PC-3 (cell line): ENCODE measurements at regions not wholly inside any gene's neighbourhood (a gene's known extent, or its start where the extent isn't known, plus 50 kb on each side); places are given as distances from the start of the nearest gene placed in this dataset.

ENCODE experiments used
- ATAC-seq: fragments of 200-7000 bp; cut with Tn5 transposase; 2 replicates; pipeline ENCODE4 v1.9.1; 2020; ENCODE audit warnings: mild to moderate bottlenecking, moderate library complexity
- BruUV-seq: library from RNA; stranded (reverse); fragments of 400-500 nt; replicated peaks from 2 replicates; lab custom pipeline; 2021; lab: Mats Ljungman, UMichigan
- CTCF ChIA-PET: fragments of 300-600 bp; sonication (Branson Sonifier 250); formaldehyde crosslinking; loops from one replicate; lab custom pipeline; 2022; ENCODE audit warnings: antibody characterized with exemption; lab: Charles Lee
- POLR2A ChIA-PET: fragments of 300-600 bp; sonication (Branson Sonifier 250); formaldehyde crosslinking; loops from one replicate; lab custom pipeline; 2022; ENCODE audit warnings: antibody characterized with exemption; ENCODE audit not compliant: unreplicated experiment; lab: Charles Lee
- DNase-seq: peaks from one replicate; pipeline ENCODE4 v3.0.0-alpha.2; 2015
- H2AFZ ChIP-seq: fragments of 300-600 bp; sonication (generic); 2 replicates; pipeline ENCODE4 v1.6.0; 2016; ENCODE audit warnings: antibody characterized with exemption, low read length
- H3F3A ChIP-seq: fragments of 300-600 bp; sonication (generic); one replicate; pipeline ENCODE4 v1.6.0; 2017; ENCODE audit warnings: antibody characterized with exemption, low read length, control low read depth, mild to moderate bottlenecking; ENCODE audit not compliant: unreplicated experiment
- H3K27ac ChIP-seq: fragments of 300-600 bp; sonication (generic); 2 replicates; pipeline ENCODE4 v1.5.1; 2016; ENCODE audit warnings: mild to moderate bottlenecking, low read length
- H3K27me3 ChIP-seq: fragments of 300-600 bp; sonication (generic); 2 replicates; pipeline ENCODE4 v1.6.1; 2016; ENCODE audit warnings: low read length, mixed read lengths
- H3K36me3 ChIP-seq: fragments of 300-600 bp; sonication (generic); 2 replicates; pipeline ENCODE4 v1.6.1; 2016; ENCODE audit warnings: low read depth, mixed run types, low read length, mixed read lengths
- H3K4me1 ChIP-seq: fragments of 300-600 bp; sonication (generic); 2 replicates; pipeline ENCODE4 v1.5.1; 2016; ENCODE audit warnings: low read length; ENCODE audit not compliant: insufficient read depth
- H3K4me2 ChIP-seq: fragments of 300-600 bp; sonication (generic); 2 replicates; pipeline ENCODE4 v1.6.0; 2016; ENCODE audit warnings: low read length
- H3K4me3 ChIP-seq: fragments of 300-600 bp; sonication (generic); 2 replicates; pipeline ENCODE4 v1.5.1; 2016; ENCODE audit warnings: mild to moderate bottlenecking, low read length, mixed read lengths
- H3K79me2 ChIP-seq: fragments of 300-600 bp; sonication (generic); 2 replicates; pipeline ENCODE4 v1.6.1; 2017; ENCODE audit warnings: low read length, mixed read lengths
- H3K9ac ChIP-seq: fragments of 300-600 bp; sonication (generic); 2 replicates; pipeline ENCODE4 v1.6.0; 2016; ENCODE audit warnings: mild to moderate bottlenecking, low read length
- H3K9me2 ChIP-seq: fragments of 300-600 bp; sonication (generic); replicated peaks from 2 replicates; pipeline ENCODE4 v1.6.1; 2016; ENCODE audit warnings: mixed run types, low read length, mixed read lengths
- H3K9me3 ChIP-seq: fragments of 300-600 bp; sonication (generic); 2 replicates; pipeline ENCODE4 v1.6.1; 2016; ENCODE audit warnings: low read length, mixed read lengths
- H4K20me1 ChIP-seq: fragments of 300-600 bp; sonication (generic); 2 replicates; pipeline ENCODE4 v1.6.1; 2016; ENCODE audit warnings: low read length, mixed read lengths
- CTCF ChIP-seq: fragments of 300-600 bp; sonication (generic); conservative IDR thresholded peaks from 2 replicates; pipeline ENCODE4 v1.5.1; 2017; ENCODE audit warnings: antibody characterized with exemption, low read depth, mild to moderate bottlenecking, low read length
- EZH2 ChIP-seq: fragments of 300-600 bp; sonication (generic); IDR thresholded peaks from one replicate; pipeline ENCODE4 v1.6.1; 2017; ENCODE audit warnings: antibody characterized with exemption, mild to moderate bottlenecking, low read length; ENCODE audit not compliant: unreplicated experiment
- EZH2phosphoT487 ChIP-seq: fragments of 300-600 bp; sonication (generic); IDR thresholded peaks from 2 replicates; pipeline ENCODE4 v1.6.1; 2018; ENCODE audit warnings: mild to moderate bottlenecking, antibody characterized with exemption, low read length, borderline replicate concordance
- intact Hi-C: fragments of 100-400 bp; cut with micrococcal nuclease; formaldehyde crosslinking; loops from 2 replicates; pipeline ENCODE4 v1.9.0; 2023

DNA sequence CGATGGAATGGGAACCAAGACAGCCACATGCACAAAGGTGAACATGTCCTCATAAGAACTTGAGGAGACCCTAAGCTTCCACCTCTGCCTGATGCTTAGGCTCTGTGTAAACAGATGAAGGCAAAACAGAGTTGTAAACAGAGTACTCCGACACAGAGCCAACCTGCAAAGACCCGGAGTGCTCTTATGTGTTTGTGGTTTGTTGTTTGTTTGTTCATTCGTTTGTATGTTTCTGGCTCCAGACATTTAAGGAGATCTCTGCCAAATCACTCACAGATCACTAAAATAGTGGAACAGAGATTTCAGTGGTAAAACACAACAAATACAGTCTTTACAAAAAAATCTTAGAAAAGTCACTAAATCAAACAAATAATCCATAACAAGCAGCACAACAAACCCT, 294.9 kb downstream of the EIPR1 start:
- Histone ChIP-seq H3F3A (no peaks in the 10 kb centered on the region), H4K20me1 (no peaks in the 10 kb centered on the region), H3K4me2 (no peak overlapping the region), H3K4me3 (no peak overlapping the region), H3K27ac (no peak overlapping the region), H3K4me1 (no peaks in the 10 kb centered on the region), H3K9me2 (no peaks in the 10 kb centered on the region), H3K36me3 (no peaks in the 10 kb centered on the region), H3K9ac (no peak overlapping the region), H3K9me3 (no peaks in the 10 kb centered on the region), H2AFZ (no peak overlapping the region), H3K27me3 (peaks cover 23% of the 10 kb centered on the region), H3K79me2 (no peaks in the 10 kb centered on the region)
- ChIA-PET CTCF (no interaction called here), POLR2A (no interaction called here)
- intact Hi-C loops: no loop called here
- BruUV-seq: no TSS peak
- TF ChIP-seq CTCF: no peak
- TF ChIP-seq EZH2: no peak
- DNase-seq: no peak
- no peak for ATAC-seq

DNA sequence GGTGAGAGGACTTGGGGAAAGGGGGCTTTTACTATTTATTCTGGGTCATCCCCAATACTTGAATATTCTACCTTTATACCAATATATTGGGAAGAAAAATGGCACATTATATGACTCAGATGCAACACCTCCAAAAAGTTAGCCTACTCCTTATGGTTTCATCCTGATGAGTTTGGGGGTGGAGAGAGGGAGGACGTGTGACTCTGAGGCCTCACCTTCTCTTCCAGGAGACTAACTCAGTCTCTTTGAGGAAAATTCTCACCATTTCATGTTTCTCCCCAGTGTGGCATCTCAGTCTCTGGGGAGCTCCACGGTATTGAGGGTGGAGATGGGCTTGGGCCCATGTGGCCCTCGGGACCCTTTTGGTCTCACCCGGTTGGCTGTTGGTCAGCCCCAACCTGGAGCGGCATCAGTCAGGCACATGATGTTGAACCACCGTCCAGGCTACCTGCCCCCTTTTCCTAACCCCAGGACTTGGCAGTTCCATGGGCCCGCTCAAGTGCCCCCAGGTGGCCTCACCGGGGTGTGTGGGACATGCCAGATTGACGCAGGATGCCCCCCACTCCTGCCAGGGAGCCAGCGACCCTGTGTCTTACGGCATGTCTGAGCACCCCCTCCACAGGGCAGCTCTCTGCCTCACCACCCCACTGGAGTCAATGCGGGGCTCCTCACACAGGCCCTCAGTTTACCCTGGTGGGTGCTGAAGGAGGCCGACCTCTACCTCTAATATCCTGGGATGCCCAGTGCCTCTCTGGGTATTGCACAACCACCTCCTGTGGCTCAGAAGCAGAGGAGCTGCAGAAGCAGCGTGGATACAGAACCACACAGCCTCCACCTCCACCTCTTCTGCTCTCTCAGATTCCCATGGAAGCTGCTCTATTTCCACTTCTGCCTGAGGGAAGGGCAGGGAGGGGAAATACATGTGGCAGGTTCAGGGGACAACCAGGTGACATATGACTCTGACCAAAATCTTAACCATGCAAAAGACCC, 297.4 kb downstream of the EIPR1 start:
- no peak overlapping the region for H3K4me3 ChIP-seq
- H3K4me1 ChIP-seq: no peaks in the 10 kb centered on the region
- H2AFZ ChIP-seq: no peak overlapping the region
- H3K27me3 ChIP-seq: peaks cover 46% of the 10 kb centered on the region
- H3K9ac ChIP-seq: no peak overlapping the region
- H3F3A ChIP-seq: no peaks in the 10 kb centered on the region
- ChIA-PET CTCF (no interaction called here), POLR2A (no interaction called here)
- intact Hi-C loops: no loop called here
- DNase-seq: no peak
- H3K27ac ChIP-seq: no peak overlapping the region
- no peaks in the 10 kb centered on the region for H3K79me2 ChIP-seq
- H3K9me2 ChIP-seq: no peaks in the 10 kb centered on the region
- H4K20me1 ChIP-seq: no peaks in the 10 kb centered on the region
- H3K4me2 ChIP-seq: no peak overlapping the region
- no peaks in the 10 kb centered on the region for H3K36me3 ChIP-seq
- TF ChIP-seq CTCF (no peak), EZH2phosphoT487 (no peak), EZH2 (no peak)
- H3K9me3 ChIP-seq: no peaks in the 10 kb centered on the region
- ATAC-seq: no peak
- BruUV-seq: no TSS peak

GRCh38 chr2:3079466-3079865, 298.2 kb downstream of the EIPR1 start:
- TF ChIP-seq EZH2phosphoT487: no peak
- TF ChIP-seq CTCF: no peak
- TF ChIP-seq EZH2: no peak
- Histone ChIP-seq H3K4me1 (no peaks in the 10 kb centered on the region), H2AFZ (no peak overlapping the region), H3K27ac (no peak overlapping the region), H3K9ac (no peak overlapping the region), H3K27me3 (peaks cover 54% of the 10 kb centered on the region), H3K9me2 (no peaks in the 10 kb centered on the region), H3K36me3 (no peaks in the 10 kb centered on the region), H4K20me1 (no peaks in the 10 kb centered on the region), H3K4me3 (no peak overlapping the region), H3K9me3 (no peaks in the 10 kb centered on the region), H3K79me2 (no peaks in the 10 kb centered on the region), H3K4me2 (no peak overlapping the region), H3F3A (no peaks in the 10 kb centered on the region)
- ChIA-PET CTCF (no interaction called here), POLR2A (no interaction called here)
- no TSS peak for BruUV-seq
- no peak for DNase-seq
- no peak for ATAC-seq
- intact Hi-C loops: no loop called here
